Type B pancreatic cell (in vitro differentiated cells): ENCODE measurements at regions not wholly inside any gene's neighbourhood (a gene's known extent, or its start where the extent isn't known, plus 50 kb on each side); places are given as distances from the start of the nearest gene placed in this dataset.

ENCODE experiments used
- DNase-seq: peaks from one replicate; pipeline ENCODE4 v3.0.0; 2021; ENCODE audit warnings: mixed read lengths; ENCODE audit not compliant: unreplicated experiment; ENCODE audit errors: extremely low spot score
- H3K27ac Mint-ChIP-seq: 2 replicates; pipeline ENCODE4 v1.8.0; 2021; ENCODE audit warnings: mild to moderate bottlenecking, mixed read lengths
- H3K27me3 Mint-ChIP-seq: 2 replicates; pipeline ENCODE4 v1.8.0; 2021; ENCODE audit warnings: mixed read lengths
- H3K36me3 Mint-ChIP-seq: 2 replicates; pipeline ENCODE4 v1.8.0; 2021; ENCODE audit warnings: mixed read lengths
- H3K4me1 Mint-ChIP-seq: one replicate; pipeline ENCODE4 v1.8.0; 2021; ENCODE audit warnings: mixed read lengths; ENCODE audit not compliant: unreplicated experiment
- H3K4me3 Mint-ChIP-seq: 2 replicates; pipeline ENCODE4 v1.8.0; 2021; ENCODE audit warnings: mild to moderate bottlenecking, mixed read lengths
- H3K9me3 Mint-ChIP-seq: 2 replicates; pipeline ENCODE4 v1.8.0; 2021; ENCODE audit warnings: mixed read lengths
- TF ChIP-seq, protein P1 (sequence below): fragments of 200-600 bp; sonication (generic); conservative IDR thresholded peaks from 2 replicates; pipeline ENCODE4 v1.5.0; 2021; ENCODE audit warnings: antibody characterized with exemption, mild to moderate bottlenecking

DNA sequence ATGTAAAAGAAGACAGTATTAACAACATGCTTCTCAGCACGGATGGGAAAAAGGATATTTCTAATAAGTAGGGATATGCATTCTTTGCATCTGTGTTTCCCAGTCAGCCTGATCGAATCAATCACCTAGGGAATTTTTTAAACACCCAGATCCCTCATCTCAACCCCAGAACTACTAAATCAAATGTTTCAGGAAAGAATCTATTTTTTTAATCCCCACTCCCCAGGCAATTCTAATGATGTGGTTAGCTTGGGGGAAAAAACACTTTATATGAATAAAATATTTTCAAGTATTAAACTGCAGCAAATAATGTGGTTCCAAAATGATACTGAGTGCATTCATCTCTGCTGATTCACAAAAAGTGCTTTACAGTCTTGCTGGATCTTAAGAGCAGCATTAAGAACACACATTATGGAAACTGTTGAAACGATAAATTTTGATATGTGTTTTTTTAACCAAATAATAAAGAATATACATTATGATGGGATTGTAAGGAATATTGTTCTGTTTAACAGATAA lies 68.7 kb upstream of the GUCY1A1 start:
- H3K4me1 Mint-ChIP-seq: peaks cover 15% of the 10 kb centered on the region
- no peak overlapping the region for H3K27ac Mint-ChIP-seq
- DNase-seq: no peak
- no peaks in the 10 kb centered on the region for H3K36me3 Mint-ChIP-seq
- peaks cover 4% of the 10 kb centered on the region for H3K9me3 Mint-ChIP-seq
- TF ChIP-seq, protein P1, sequence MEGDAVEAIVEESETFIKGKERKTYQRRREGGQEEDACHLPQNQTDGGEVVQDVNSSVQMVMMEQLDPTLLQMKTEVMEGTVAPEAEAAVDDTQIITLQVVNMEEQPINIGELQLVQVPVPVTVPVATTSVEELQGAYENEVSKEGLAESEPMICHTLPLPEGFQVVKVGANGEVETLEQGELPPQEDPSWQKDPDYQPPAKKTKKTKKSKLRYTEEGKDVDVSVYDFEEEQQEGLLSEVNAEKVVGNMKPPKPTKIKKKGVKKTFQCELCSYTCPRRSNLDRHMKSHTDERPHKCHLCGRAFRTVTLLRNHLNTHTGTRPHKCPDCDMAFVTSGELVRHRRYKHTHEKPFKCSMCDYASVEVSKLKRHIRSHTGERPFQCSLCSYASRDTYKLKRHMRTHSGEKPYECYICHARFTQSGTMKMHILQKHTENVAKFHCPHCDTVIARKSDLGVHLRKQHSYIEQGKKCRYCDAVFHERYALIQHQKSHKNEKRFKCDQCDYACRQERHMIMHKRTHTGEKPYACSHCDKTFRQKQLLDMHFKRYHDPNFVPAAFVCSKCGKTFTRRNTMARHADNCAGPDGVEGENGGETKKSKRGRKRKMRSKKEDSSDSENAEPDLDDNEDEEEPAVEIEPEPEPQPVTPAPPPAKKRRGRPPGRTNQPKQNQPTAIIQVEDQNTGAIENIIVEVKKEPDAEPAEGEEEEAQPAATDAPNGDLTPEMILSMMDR: no peak
- no peaks in the 10 kb centered on the region for H3K27me3 Mint-ChIP-seq
- H3K4me3 Mint-ChIP-seq: no peak overlapping the region

DNA sequence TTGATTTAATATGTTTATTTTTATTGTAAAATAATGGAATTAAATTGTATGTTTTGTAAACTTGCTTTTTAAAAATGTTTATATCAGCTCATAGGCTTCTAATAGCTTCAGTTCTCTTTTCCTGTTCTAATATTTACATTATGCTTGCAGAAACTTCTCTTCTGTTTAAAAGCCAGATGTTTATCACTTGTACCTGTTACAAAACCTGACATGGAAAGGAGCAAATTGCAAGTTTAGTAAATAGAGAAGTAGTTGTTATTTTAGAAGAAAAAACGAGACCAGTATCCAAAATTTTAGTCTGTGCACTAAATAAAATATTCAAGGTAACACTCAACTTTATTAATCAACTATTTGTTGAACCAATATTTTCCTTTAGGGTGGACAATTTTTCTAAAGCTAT lies 69.4 kb upstream of the GUCY1A1 start:
- Mint-ChIP-seq H3K4me3 (no peak overlapping the region), H3K4me1 (peaks cover 13% of the 10 kb centered on the region), H3K9me3 (peaks cover 2% of the 10 kb centered on the region), H3K27ac (no peak overlapping the region), H3K27me3 (no peaks in the 10 kb centered on the region), H3K36me3 (no peaks in the 10 kb centered on the region)
- TF ChIP-seq, protein P1: no peak
- no peak for DNase-seq

DNA sequence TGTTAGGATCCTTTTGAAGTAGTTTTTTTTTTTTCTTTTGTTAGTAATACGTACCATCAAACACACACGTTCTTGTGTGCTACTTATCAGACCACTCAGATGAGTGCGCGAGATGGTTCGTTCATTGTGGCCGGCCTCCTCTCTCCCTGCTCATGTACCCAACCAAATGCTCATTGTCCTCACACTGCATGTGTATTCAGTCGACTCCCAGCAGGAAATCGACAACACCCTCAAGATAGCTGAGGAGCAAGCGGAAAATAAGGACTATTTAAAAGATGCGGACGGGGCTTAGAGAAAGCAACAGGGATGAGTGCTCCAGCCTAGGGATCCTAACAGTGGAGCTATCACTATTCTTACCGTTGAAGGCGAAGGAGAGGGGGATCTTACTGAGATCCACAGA lies 72.9 kb upstream of the GUCY1A1 start:
- Mint-ChIP-seq H3K27me3 (no peaks in the 10 kb centered on the region), H3K27ac (no peak overlapping the region), H3K4me1 (peaks cover 11% of the 10 kb centered on the region), H3K9me3 (no peaks in the 10 kb centered on the region), H3K4me3 (no peak overlapping the region), H3K36me3 (no peaks in the 10 kb centered on the region)
- no peak for DNase-seq
- TF ChIP-seq, protein P1: no peak

DNA sequence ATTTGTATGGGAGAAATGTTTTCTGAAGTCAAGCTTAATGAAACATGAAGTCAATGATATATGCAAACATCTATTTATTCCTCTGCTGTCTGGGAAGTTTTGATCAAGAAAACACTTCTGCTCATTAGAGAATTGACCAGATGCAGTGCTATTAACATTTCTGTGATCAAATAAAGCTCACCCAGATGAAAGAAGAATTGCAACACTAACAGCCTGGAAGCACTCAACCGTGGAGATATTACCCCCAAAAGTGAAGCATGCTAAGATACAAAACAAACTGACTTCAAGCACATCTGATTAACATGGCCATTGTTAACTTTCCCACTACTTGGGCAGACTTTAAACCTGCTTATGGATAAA lies 73.7 kb upstream of the GUCY1A1 start:
- Mint-ChIP-seq H3K27ac (no peak overlapping the region), H3K27me3 (no peaks in the 10 kb centered on the region), H3K4me1 (peaks cover 11% of the 10 kb centered on the region), H3K36me3 (no peaks in the 10 kb centered on the region), H3K9me3 (no peaks in the 10 kb centered on the region), H3K4me3 (no peak overlapping the region)
- no peak for DNase-seq
- TF ChIP-seq, protein P1: no peak

DNA sequence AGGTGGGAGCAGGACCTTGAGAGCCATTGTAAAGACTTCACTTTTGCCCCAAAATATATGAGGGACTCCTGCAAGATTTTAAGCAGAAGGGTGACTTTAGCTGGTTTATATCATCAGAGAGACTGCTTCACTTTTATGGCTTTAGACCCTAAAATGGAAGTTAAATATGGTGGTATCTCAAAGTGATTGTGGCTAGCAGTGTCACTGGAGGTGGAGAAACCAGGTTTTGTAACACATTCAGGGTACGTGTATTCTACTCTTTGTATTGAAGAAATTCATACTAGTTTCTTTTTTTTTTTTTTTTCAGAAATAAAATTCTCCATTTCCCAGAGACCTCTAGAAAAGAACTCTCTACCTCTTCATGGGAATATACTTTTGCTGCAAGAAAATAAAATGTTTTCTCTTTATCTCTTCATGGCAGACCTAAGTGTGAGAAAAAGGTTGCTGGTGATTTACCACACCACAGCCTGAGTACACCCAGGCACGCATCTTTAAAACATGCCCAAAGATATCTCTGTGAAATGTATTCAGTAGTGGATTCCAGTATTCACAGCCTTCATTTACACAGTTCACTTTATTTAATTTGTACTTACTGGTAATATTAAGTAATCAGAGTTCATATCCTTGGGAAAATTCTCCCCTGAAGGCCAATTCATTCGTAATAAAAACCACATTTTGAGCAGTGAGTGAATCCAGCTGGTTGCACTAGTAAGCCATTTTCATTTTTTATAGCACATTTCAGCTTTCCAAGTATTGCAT lies 74.3 kb upstream of the GUCY1A1 start:
- H3K36me3 Mint-ChIP-seq: no peaks in the 10 kb centered on the region
- no peak overlapping the region for H3K4me3 Mint-ChIP-seq
- H3K27me3 Mint-ChIP-seq: no peaks in the 10 kb centered on the region
- no peaks in the 10 kb centered on the region for H3K9me3 Mint-ChIP-seq
- H3K4me1 Mint-ChIP-seq: peaks cover 8% of the 10 kb centered on the region
- DNase-seq: no peak
- H3K27ac Mint-ChIP-seq: no peak overlapping the region
- TF ChIP-seq, protein P1: no peak
